Peyer's patch (tissue), 4 donors: ENCODE measurements at regions not wholly inside any gene's neighbourhood (a gene's known extent, or its start where the extent isn't known, plus 50 kb on each side); places are given as distances from the start of the nearest gene placed in this dataset.
"Not testable (repeated sequence)": the region's sequence is repeated elsewhere in the genome, so short reads cannot be mapped to it uniquely, and the experiment has no call there.

Experiments
- DNase-seq, 3 donors: peaks; one replicate each; pipeline ENCODE4 v3.0.0-alpha.2; 2017 to 2019
- H3K27ac ChIP-seq, 4 donors: fragments of 200-600 bp; sonication (generic); one replicate each; pipeline ENCODE4 v1.5.1; 2016 to 2019
- H3K27me3 ChIP-seq, 2 donors: fragments of 200-600 bp; sonication (generic); one replicate each; pipeline ENCODE4 v1.5.1; 2019
- H3K36me3 ChIP-seq, 3 donors: fragments of 200-600 bp; sonication (generic); one replicate each; pipeline ENCODE4 v1.5.1; 2016 to 2019
- H3K4me1 ChIP-seq, 4 donors: fragments of 200-600 bp; sonication (generic); one replicate each; pipeline ENCODE4 v1.5.1; 2016 to 2019
- H3K4me3 ChIP-seq, 4 donors: fragments of 200-600 bp; sonication (generic); 1 replicate in 3 of 4; 2 replicates in 1 of 4; pipeline ENCODE4 v1.5.1; 2016 to 2019; ENCODE audit warnings: mild to moderate bottlenecking in 1 of 4
- H3K9me3 ChIP-seq, 4 donors: fragments of 200-600 bp; sonication (generic); one replicate each; pipeline ENCODE4 v1.5.1; 2016 to 2019; ENCODE audit warnings: mild to moderate bottlenecking in 1 of 4
- CTCF ChIP-seq, 6 experiments: fragments of 450-650 bp in 4 of 6; fragments of 200-600 bp in 2 of 6; sonication (generic) in 1 of 6; IDR thresholded peaks; one replicate each; pipeline ENCODE4 v1.5.1; 2017 to 2019; ENCODE audit warnings: antibody characterized with exemption in 6 of 6, mild to moderate bottlenecking in 3 of 6, moderate library complexity in 1 of 6
- POLR2A ChIP-seq, 2 donors: fragments of 450-650 bp; IDR thresholded peaks; one replicate each; pipeline ENCODE4 v1.5.1; 2017; ENCODE audit warnings: antibody characterized with exemption in 2 of 2, mild to moderate bottlenecking in 2 of 2, moderate library complexity in 2 of 2

GRCh38 chr6:74346936-74347535 is 651.0 kb downstream of the CD109 start:
- Histone ChIP-seq H3K36me3 (no peaks in the 10 kb centered on the region), H3K4me1 (no peaks in the 10 kb centered on the region), H3K9me3 (no peaks in the 10 kb centered on the region), H3K4me3 (no peak overlapping the region), H3K27me3 (no peaks in the 10 kb centered on the region), H3K27ac (no peak overlapping the region)
- no peak for DNase-seq
- no peak for TF ChIP-seq CTCF (IDR thresholded peaks at IDR 0.05)
- TF ChIP-seq POLR2A (IDR thresholded peaks at IDR 0.05): no peak

- Histone ChIP-seq H3K4me3 (no peak overlapping the region), H3K36me3 (no peaks in the 10 kb centered on the region), H3K27me3 (no peaks in the 10 kb centered on the region), H3K27ac (no peak overlapping the region), H3K4me1 (no peaks in the 10 kb centered on the region), H3K9me3 (no peaks in the 10 kb centered on the region)
- no peak for DNase-seq
- TF ChIP-seq CTCF (IDR thresholded peaks at IDR 0.05): no peak
- TF ChIP-seq POLR2A (IDR thresholded peaks at IDR 0.05): no peak
These were observed 647.8 kb downstream of the CD109 start for GRCh38 chr6:74343804-74344203.

- not testable (repeated sequence) for H3K27ac ChIP-seq, H3K36me3 ChIP-seq, H3K27me3 ChIP-seq, DNase-seq, H3K9me3 ChIP-seq, H3K4me3 ChIP-seq, H3K4me1 ChIP-seq
These were observed 647.3 kb downstream of the CD109 start for GRCh38 chr6:74343321-74343720.

- Histone ChIP-seq H3K27me3 (no peaks in the 10 kb centered on the region), H3K27ac (no peak overlapping the region), H3K4me3 (no peak overlapping the region), H3K9me3 (no peaks in the 10 kb centered on the region), H3K4me1 (no peaks in the 10 kb centered on the region), H3K36me3 (no peaks in the 10 kb centered on the region)
- TF ChIP-seq CTCF (IDR thresholded peaks at IDR 0.05): no peak
- TF ChIP-seq POLR2A (IDR thresholded peaks at IDR 0.05): no peak
- no peak for DNase-seq
These were observed 638.7 kb downstream of the CD109 start for GRCh38 chr6:74334722-74335121.

- no peaks in the 10 kb centered on the region for H3K36me3 ChIP-seq
- no peak overlapping the region for H3K4me3 ChIP-seq
- no peaks in the 10 kb centered on the region for H3K27me3 ChIP-seq
- H3K4me1 ChIP-seq: no peaks in the 10 kb centered on the region
- no peak for DNase-seq
- H3K9me3 ChIP-seq: no peaks in the 10 kb centered on the region
- TF ChIP-seq CTCF (IDR thresholded peaks at IDR 0.05) (no peak), POLR2A (IDR thresholded peaks at IDR 0.05) (no peak)
- no peak overlapping the region for H3K27ac ChIP-seq
These were observed 637.4 kb downstream of the CD109 start for GRCh38 chr6:74333406-74333805.

GRCh38 chr6:74320715-74321114 is 624.7 kb downstream of the CD109 start:
- Histone ChIP-seq H3K4me1 (no peaks in the 10 kb centered on the region), H3K36me3 (no peaks in the 10 kb centered on the region), H3K9me3 (no peaks in the 10 kb centered on the region), H3K27ac (no peak overlapping the region), H3K27me3 (no peaks in the 10 kb centered on the region), H3K4me3 (no peak overlapping the region)
- TF ChIP-seq CTCF (IDR thresholded peaks at IDR 0.05): no peak
- no peak for TF ChIP-seq POLR2A (IDR thresholded peaks at IDR 0.05)
- DNase-seq: no peak
